Sigmoid colon (tissue), 6 donors: ENCODE measurements at regions not wholly inside any gene's neighbourhood (a gene's known extent, or its start where the extent isn't known, plus 50 kb on each side); places are given as distances from the start of the nearest gene placed in this dataset.

ENCODE experiments used
- DNase-seq: peaks from one replicate; pipeline ENCODE4 v3.0.0-alpha.2; 2019
- H3K27ac ChIP-seq, 4 donors: fragments of 200-600 bp; sonication (generic); one replicate each; pipeline ENCODE4 v1.5.1; 2016 to 2019; ENCODE audit warnings: mild to moderate bottlenecking in 1 of 4
- H3K27me3 ChIP-seq, 3 donors: fragments of 200-600 bp; sonication (generic); one replicate each; pipeline ENCODE4 v1.5.1; 2019; ENCODE audit warnings: mild to moderate bottlenecking in 1 of 3
- H3K36me3 ChIP-seq, 4 donors: fragments of 200-600 bp; sonication (generic); one replicate each; pipeline ENCODE4 v1.5.1; 2016 to 2019
- H3K4me1 ChIP-seq, 4 donors: fragments of 200-600 bp; sonication (generic); one replicate each; pipeline ENCODE4 v1.5.1; 2017 to 2019
- H3K4me3 ChIP-seq, 4 donors: fragments of 200-600 bp; sonication (generic); one replicate each; pipeline ENCODE4 v1.5.1; 2017 to 2019; ENCODE audit warnings: mild to moderate bottlenecking in 2 of 4, moderate library complexity in 1 of 4
- H3K9me3 ChIP-seq, 4 donors: fragments of 200-600 bp in 3 of 4; sonication (generic) in 3 of 4; one replicate each; pipeline versions ENCODE4 v1.5.1 to v1.6.1; 2013 to 2019
- EP300 ChIP-seq, 4 donors: sonication (generic); formaldehyde crosslinking; IDR thresholded peaks; one replicate each; pipeline ENCODE4 v1.6.1; 2017; ENCODE audit warnings: antibody characterized with exemption in 4 of 4
- POLR2A ChIP-seq, 2 donors: fragments of 450-650 bp; IDR thresholded peaks; one replicate each; pipeline ENCODE4 v1.6.1; 2016; ENCODE audit warnings: antibody characterized with exemption in 2 of 2, mild to moderate bottlenecking in 2 of 2, moderate library complexity in 2 of 2
- POLR2AphosphoS5 ChIP-seq, 4 donors: sonication (generic); formaldehyde crosslinking; IDR thresholded peaks; one replicate each; pipeline ENCODE4 v1.6.1; 2017; ENCODE audit warnings: antibody characterized with exemption in 4 of 4
- WGBS, 2 donors: extraction: QIAGEN DNeasy Blood & Tissue Kit; methylation state at CpG; one replicate each; pipeline ENCODE4 v1.1.7; 2013; 5-methylcytosine and 5-hydroxymethylcytosine counted together
- intact Hi-C: fragments of 100-400 bp; cut with DNase I; formaldehyde crosslinking; loops from one replicate; pipeline ENCODE4 v1.15.1; 2023
- TF ChIP-seq, protein P1 (sequence below), 4 experiments: fragments of 450-650 bp in 3 of 4; fragments of 200-600 bp in 1 of 4; IDR thresholded peaks; one replicate each; pipeline ENCODE4 v1.5.1; 2016 to 2019; ENCODE audit warnings: antibody characterized with exemption in 4 of 4, mild to moderate bottlenecking in 3 of 4, moderate library complexity in 2 of 4
- donor health status: healthy with polysubstance abuse.
- donor health status: healthy.

DNA sequence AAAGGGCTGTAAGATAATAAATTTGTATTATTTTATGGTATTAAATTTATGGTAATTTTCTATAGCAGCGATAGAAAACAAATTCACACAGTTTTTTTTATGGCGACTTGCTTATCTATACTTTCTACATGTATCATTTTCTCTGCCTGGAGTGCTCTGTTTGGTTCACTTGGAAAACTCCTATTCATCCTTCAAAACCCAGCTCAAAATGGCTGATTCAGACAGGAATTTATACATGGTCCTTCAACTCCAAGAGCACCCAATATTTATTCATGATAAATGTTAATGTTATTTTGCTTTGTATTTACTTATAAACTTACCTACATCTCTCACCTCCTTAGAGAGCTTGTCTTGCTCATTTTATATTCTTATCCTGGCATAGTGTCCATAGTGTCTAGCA is 55.6 kb upstream of the SSX2IP start:
- Histone ChIP-seq H3K4me3 (no peak overlapping the region), H3K27me3 (no peaks in the 10 kb centered on the region), H3K9me3 (no peaks in the 10 kb centered on the region), H3K36me3 (no peaks in the 10 kb centered on the region), H3K27ac (no peak overlapping the region), H3K4me1 (no peaks in the 10 kb centered on the region)
- TF ChIP-seq POLR2A (IDR thresholded peaks at IDR 0.05) (no peak), POLR2AphosphoS5 (IDR thresholded peaks at IDR 0.05) (no peak), EP300 (IDR thresholded peaks at IDR 0.05) (no peak)
- TF ChIP-seq, protein P1, sequence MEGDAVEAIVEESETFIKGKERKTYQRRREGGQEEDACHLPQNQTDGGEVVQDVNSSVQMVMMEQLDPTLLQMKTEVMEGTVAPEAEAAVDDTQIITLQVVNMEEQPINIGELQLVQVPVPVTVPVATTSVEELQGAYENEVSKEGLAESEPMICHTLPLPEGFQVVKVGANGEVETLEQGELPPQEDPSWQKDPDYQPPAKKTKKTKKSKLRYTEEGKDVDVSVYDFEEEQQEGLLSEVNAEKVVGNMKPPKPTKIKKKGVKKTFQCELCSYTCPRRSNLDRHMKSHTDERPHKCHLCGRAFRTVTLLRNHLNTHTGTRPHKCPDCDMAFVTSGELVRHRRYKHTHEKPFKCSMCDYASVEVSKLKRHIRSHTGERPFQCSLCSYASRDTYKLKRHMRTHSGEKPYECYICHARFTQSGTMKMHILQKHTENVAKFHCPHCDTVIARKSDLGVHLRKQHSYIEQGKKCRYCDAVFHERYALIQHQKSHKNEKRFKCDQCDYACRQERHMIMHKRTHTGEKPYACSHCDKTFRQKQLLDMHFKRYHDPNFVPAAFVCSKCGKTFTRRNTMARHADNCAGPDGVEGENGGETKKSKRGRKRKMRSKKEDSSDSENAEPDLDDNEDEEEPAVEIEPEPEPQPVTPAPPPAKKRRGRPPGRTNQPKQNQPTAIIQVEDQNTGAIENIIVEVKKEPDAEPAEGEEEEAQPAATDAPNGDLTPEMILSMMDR (IDR thresholded peaks at IDR 0.05), result no peak
- no peak for DNase-seq
- intact Hi-C loops, result no loop called here
- 70 to 92% methylated on average over 2 of the region's 2 CpGs for WGBS, 2 donors

DNA sequence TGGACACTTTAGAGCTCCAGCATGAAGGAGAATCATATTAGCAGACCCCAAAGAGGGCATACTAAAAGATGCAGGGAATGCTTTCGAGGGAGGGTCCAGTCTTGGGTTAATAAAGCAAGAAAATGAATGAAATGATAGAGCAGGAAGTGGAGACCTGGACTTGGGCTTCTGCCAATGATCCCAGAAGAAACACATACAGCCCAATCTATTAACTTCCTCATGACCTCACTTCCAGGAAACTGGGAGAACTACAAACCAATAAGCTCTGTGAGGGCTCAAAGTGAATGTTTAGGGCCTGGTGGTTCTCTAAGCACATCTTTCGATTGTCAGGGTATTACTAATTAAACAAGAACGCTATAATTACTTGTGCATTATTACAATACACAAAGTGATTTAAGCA is 53.6 kb upstream of the SSX2IP start:
- Histone ChIP-seq H3K4me1 (no peaks in the 10 kb centered on the region), H3K27ac (no peak overlapping the region), H3K27me3 (no peaks in the 10 kb centered on the region), H3K36me3 (no peaks in the 10 kb centered on the region), H3K9me3 (no peaks in the 10 kb centered on the region), H3K4me3 (no peak overlapping the region)
- WGBS, 2 donors, result 65 to 86% methylated on average over 3 of the region's 3 CpGs
- no peak for TF ChIP-seq POLR2A (IDR thresholded peaks at IDR 0.05)
- no peak for TF ChIP-seq EP300 (IDR thresholded peaks at IDR 0.05)
- TF ChIP-seq POLR2AphosphoS5 (IDR thresholded peaks at IDR 0.05), result no peak
- TF ChIP-seq, protein P1 (IDR thresholded peaks at IDR 0.05), result no peak
- DNase-seq, result no peak
- intact Hi-C loops, result no loop called here

DNA sequence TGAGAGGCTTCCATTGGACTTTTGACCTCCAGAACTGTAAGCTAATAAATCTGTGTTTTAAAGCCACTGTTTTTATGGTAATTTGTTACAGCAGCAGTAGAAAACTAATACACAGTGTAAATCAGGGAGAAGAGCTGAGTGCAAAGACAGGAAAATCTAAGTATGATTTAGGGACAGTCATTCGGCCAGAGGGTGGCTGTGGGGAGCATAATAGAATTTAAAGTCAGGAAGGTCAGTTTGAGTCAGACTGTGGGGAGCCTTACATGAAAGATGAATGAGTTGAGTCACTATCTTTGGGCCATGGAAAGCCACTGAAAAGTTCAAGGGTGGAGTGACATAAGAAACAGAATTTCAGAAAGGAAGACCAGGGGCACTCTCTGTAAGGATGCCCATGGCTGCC is 52.4 kb upstream of the SSX2IP start:
- Histone ChIP-seq H3K27me3 (no peaks in the 10 kb centered on the region), H3K27ac (no peak overlapping the region), H3K4me1 (no peaks in the 10 kb centered on the region), H3K36me3 (no peaks in the 10 kb centered on the region), H3K4me3 (no peak overlapping the region), H3K9me3 (no peaks in the 10 kb centered on the region)
- no peak for DNase-seq
- WGBS, 2 donors, result 76 to 85% methylated on average over 1 of the region's 1 CpG
- no peak for TF ChIP-seq POLR2AphosphoS5 (IDR thresholded peaks at IDR 0.05)
- no peak for TF ChIP-seq POLR2A (IDR thresholded peaks at IDR 0.05)
- TF ChIP-seq, protein P1 (IDR thresholded peaks at IDR 0.05), result no peak
- no peak for TF ChIP-seq EP300 (IDR thresholded peaks at IDR 0.05)
- intact Hi-C loops, result no loop called here

DNA sequence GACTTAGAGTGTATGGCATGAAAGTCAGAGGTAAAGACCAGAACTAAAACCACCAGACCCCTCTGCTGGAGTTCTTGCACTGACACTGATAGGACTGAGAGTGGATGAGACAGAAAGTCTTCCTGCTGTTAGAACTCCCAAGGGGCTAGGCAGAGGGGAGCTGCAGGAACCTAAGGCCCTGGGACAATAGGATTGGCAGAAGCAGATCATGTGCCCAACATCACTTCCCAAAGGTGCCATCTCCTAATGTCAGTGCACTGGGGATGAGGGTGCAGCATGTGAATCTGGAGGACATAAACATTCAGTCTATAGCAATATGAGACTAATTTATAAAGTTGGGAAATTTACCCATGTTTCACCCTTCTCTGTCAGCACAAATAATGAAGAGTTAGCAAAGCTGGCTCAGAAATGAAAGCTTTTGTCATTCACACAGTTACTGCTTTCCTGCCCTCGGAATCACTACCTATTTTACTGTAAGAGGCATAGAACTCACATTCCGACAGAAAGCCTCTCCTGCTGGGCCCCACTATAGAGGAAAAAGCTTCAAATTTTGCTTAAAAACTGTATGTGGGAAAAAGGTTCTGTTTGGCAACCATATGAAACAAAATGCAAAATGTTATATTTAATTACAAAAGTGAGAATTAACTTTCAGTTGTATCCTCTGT is 49.9 kb upstream of the SSX2IP start:
- Histone ChIP-seq H3K4me3 (no peak overlapping the region), H3K4me1 (no peaks in the 10 kb centered on the region), H3K36me3 (no peaks in the 10 kb centered on the region), H3K27me3 (no peaks in the 10 kb centered on the region), H3K9me3 (no peaks in the 10 kb centered on the region), H3K27ac (no peak overlapping the region)
- 88 to 92% methylated on average over 2 of the region's 2 CpGs for WGBS, 2 donors
- DNase-seq, result no peak
- TF ChIP-seq, protein P1 (IDR thresholded peaks at IDR 0.05), result no peak
- TF ChIP-seq POLR2AphosphoS5 (IDR thresholded peaks at IDR 0.05), result no peak
- no peak for TF ChIP-seq POLR2A (IDR thresholded peaks at IDR 0.05)
- TF ChIP-seq EP300 (IDR thresholded peaks at IDR 0.05), result no peak
- intact Hi-C loops, result no loop called here
